B cell (primary cell): ENCODE measurements at regions not wholly inside any gene's neighbourhood (a gene's known extent, or its start where the extent isn't known, plus 50 kb on each side); places are given as distances from the start of the nearest gene placed in this dataset.

Experiments
- ATAC-seq: fragments of 200-7000 bp; cut with Tn5 transposase; one replicate; pipeline ENCODE4 v1.10.0; 2021; ENCODE audit warnings: low read depth, mild to moderate bottlenecking, moderate number of reproducible peaks, moderate library complexity
- CTCF ChIA-PET: fragments of 350-600 bp; sonication (Branson Sonifier 250); formaldehyde crosslinking; loops from one replicate; lab custom pipeline; 2021; ENCODE audit warnings: antibody characterized with exemption, inconsistent platforms; lab: Charles Lee
- POLR2A ChIA-PET: fragments of 350-600 bp; sonication (Branson Sonifier 250); formaldehyde crosslinking; loops from one replicate; lab custom pipeline; 2021; ENCODE audit warnings: antibody characterized with exemption; lab: Charles Lee
- DNase-seq: peaks from one replicate; pipeline ENCODE4 v3.0.0; 2013
- H2AFZ ChIP-seq: 2 replicates; pipeline ENCODE4 v1.6.1; 2012; ENCODE audit warnings: mild to moderate bottlenecking, low read depth, low read length; ENCODE audit not compliant: insufficient read depth, poor library complexity, severe bottlenecking
- H3K27ac ChIP-seq, 2 donors: 1 replicate in 1 of 2; 2 replicates in 1 of 2; pipeline ENCODE4 v1.5.1; 2012 to 2013; ENCODE audit warnings: low read length in 2 of 2, mild to moderate bottlenecking in 2 of 2, moderate library complexity in 1 of 2
- H3K27me3 ChIP-seq, 4 experiments: fragments of 200-600 bp in 1 of 4; sonication (generic) in 1 of 4; replicated peaks in 1 of 4; 1 replicate in 2 of 4; 2 replicates in 2 of 4; pipeline versions ENCODE4 v1.6.1 to v1.7.0; 2013 to 2016; ENCODE audit warnings: low read length in 3 of 4, mild to moderate bottlenecking in 2 of 4, mixed read lengths in 1 of 4, moderate library complexity in 1 of 4; ENCODE audit not compliant: insufficient read depth in 4 of 4, control insufficient read depth in 3 of 4; ENCODE audit errors: control extremely low read depth in 1 of 4
- H3K36me3 ChIP-seq, 2 experiments: replicated peaks in 1 of 2; 1 replicate in 1 of 2; 2 replicates in 1 of 2; pipeline versions ENCODE4 v1.6.1 to v1.7.1; 2013; ENCODE audit warnings: low read length in 1 of 2; ENCODE audit not compliant: insufficient read depth in 2 of 2, control insufficient read depth in 1 of 2; ENCODE audit errors: control extremely low read depth in 1 of 2, extremely low read depth in 1 of 2
- H3K4me1 ChIP-seq, 2 donors: fragments of 200-600 bp in 1 of 2; sonication (generic) in 1 of 2; 1 replicate in 1 of 2; 2 replicates in 1 of 2; pipeline versions ENCODE4 v1.5.1 to v1.6.1; 2013 to 2017; ENCODE audit warnings: low read length in 2 of 2; ENCODE audit not compliant: control insufficient read depth in 2 of 2, insufficient read depth in 2 of 2
- H3K4me2 ChIP-seq: replicated peaks from 2 replicates; pipeline ENCODE3; 2012; ENCODE audit warnings: mild to moderate bottlenecking, low read depth, low read length; ENCODE audit not compliant: poor library complexity, severe bottlenecking
- H3K4me3 ChIP-seq, 5 experiments: fragments of 200-600 bp in 1 of 5; sonication (generic) in 1 of 5; 1 replicate in 3 of 5; 2 replicates in 2 of 5; pipeline versions ENCODE4 v1.5.1 to v1.7.0; 2011 to 2016; ENCODE audit warnings: low read length in 4 of 5, mild to moderate bottlenecking in 4 of 5, low read depth in 2 of 5, control low read depth in 1 of 5, moderate library complexity in 1 of 5; ENCODE audit not compliant: insufficient read depth in 1 of 5; ENCODE audit errors: control extremely low read depth in 1 of 5, extremely low read depth in 1 of 5
- H3K79me2 ChIP-seq: fragments of 200-600 bp; sonication (generic); one replicate; pipeline ENCODE4 v1.6.0; 2016; ENCODE audit warnings: low read length; ENCODE audit not compliant: control insufficient read depth, insufficient read depth
- H3K9ac ChIP-seq: fragments of 200-600 bp; sonication (generic); 2 replicates; pipeline ENCODE4 v1.6.1; 2017; ENCODE audit warnings: mild to moderate bottlenecking, low read length, moderate library complexity
- H3K9me3 ChIP-seq, 3 donors: one replicate each; pipeline versions ENCODE4 v1.6.1 to v1.7.1; 2013; ENCODE audit warnings: low read length in 2 of 3; ENCODE audit not compliant: control insufficient read depth in 2 of 3, insufficient read depth in 1 of 3; ENCODE audit errors: control extremely low read depth in 1 of 3
- H4K20me1 ChIP-seq: 2 replicates; pipeline ENCODE4 v1.6.0; 2012; ENCODE audit warnings: mild to moderate bottlenecking, low read length; ENCODE audit not compliant: insufficient read depth, control insufficient read depth, poor library complexity, severe bottlenecking
- H3K27ac Mint-ChIP-seq: one replicate; pipeline ENCODE4 v1.8.0; 2021; ENCODE audit warnings: mixed read lengths
- H3K27me3 Mint-ChIP-seq: one replicate; pipeline ENCODE4 v1.8.0; 2021; ENCODE audit warnings: mixed read lengths
- H3K4me1 Mint-ChIP-seq: one replicate; pipeline ENCODE4 v1.8.0; 2021; ENCODE audit warnings: mixed read lengths
- H3K4me3 Mint-ChIP-seq: one replicate; pipeline ENCODE4 v1.8.0; 2021; ENCODE audit warnings: mixed read lengths
- H3K9me3 Mint-ChIP-seq: one replicate; pipeline ENCODE4 v1.8.0; 2022; ENCODE audit warnings: mixed read lengths; ENCODE audit not compliant: insufficient read depth
- CTCF ChIP-seq: fragments of 200-600 bp; IDR thresholded peaks from one replicate; pipeline ENCODE4 v1.8.0; 2022; ENCODE audit warnings: antibody characterized with exemption, mild to moderate bottlenecking
- EZH2 ChIP-seq: IDR thresholded peaks from 2 replicates; pipeline ENCODE4 v1.6.1; 2012; ENCODE audit warnings: borderline replicate concordance, low read depth, mild to moderate bottlenecking, moderate library complexity, low read length; ENCODE audit not compliant: insufficient read depth, poor library complexity, severe bottlenecking
- WGBS: methylation state at CpG from one replicate; pipeline ENCODE4 v1.1.5; 2013; ENCODE audit warnings: missing lambda C conversion rate; ENCODE audit not compliant: insufficient coverage; 5-methylcytosine and 5-hydroxymethylcytosine counted together
- intact Hi-C: fragments of 100-400 bp; cut with micrococcal nuclease; formaldehyde crosslinking; loops from one replicate; pipeline ENCODE4 v1.10.0; 2022

- peaks cover 7% of the 10 kb centered on the region for H3K9me3 Mint-ChIP-seq
- ATAC-seq (no peak), DNase-seq (no peak)
- H3K36me3 ChIP-seq: no peaks in the 10 kb centered on the region
- H2AFZ ChIP-seq: no peak overlapping the region
- POLR2A ChIA-PET: no interaction called here
- no peak overlapping the region for H3K4me2 ChIP-seq
- no peaks in the 10 kb centered on the region for H3K79me2 ChIP-seq
- H3K27ac Mint-ChIP-seq: no peak overlapping the region
- no peaks in the 10 kb centered on the region for H3K27me3 Mint-ChIP-seq
- no peak overlapping the region for H3K9ac ChIP-seq
- H3K27me3 ChIP-seq: no peaks in the 10 kb centered on the region
- H3K4me1 Mint-ChIP-seq: no peaks in the 10 kb centered on the region
- intact Hi-C loops: no loop called here
- H3K4me3 ChIP-seq: no peak overlapping the region
- H4K20me1 ChIP-seq: no peaks in the 10 kb centered on the region
- no peak for TF ChIP-seq CTCF
- no peak for TF ChIP-seq EZH2
- H3K27ac ChIP-seq: no peak overlapping the region
- H3K4me3 Mint-ChIP-seq: no peak overlapping the region
- CTCF ChIA-PET: no interaction called here
- peaks cover 0 to 8% (median 0%) of the 10 kb centered on the region in 3 donors for H3K9me3 ChIP-seq
- no peaks in the 10 kb centered on the region for H3K4me1 ChIP-seq
These were observed 2859.1 kb downstream of the PCDH9 start for GRCh38 chr13:64371045-64371444.

- Histone ChIP-seq H3K79me2 (no peaks in the 10 kb centered on the region), H3K9ac (no peak overlapping the region), H3K27me3 (no peaks in the 10 kb centered on the region), H4K20me1 (no peaks in the 10 kb centered on the region), H3K4me1 (no peaks in the 10 kb centered on the region), H2AFZ (no peak overlapping the region), H3K27ac (no peak overlapping the region), H3K9me3 (peaks cover 0 to 8% (median 3%) of the 10 kb centered on the region in 3 donors), H3K4me2 (no peak overlapping the region), H3K36me3 (no peaks in the 10 kb centered on the region), H3K4me3 (no peak overlapping the region)
- H3K4me3 Mint-ChIP-seq: no peak overlapping the region
- H3K4me1 Mint-ChIP-seq: no peaks in the 10 kb centered on the region
- H3K9me3 Mint-ChIP-seq: peaks cover 8% of the 10 kb centered on the region
- TF ChIP-seq CTCF: no peak
- no peak for TF ChIP-seq EZH2
- ChIA-PET CTCF (no interaction called here), POLR2A (no interaction called here)
- ATAC-seq: no peak
- WGBS: 100% methylated on average over 3 of the region's 5 CpGs
- DNase-seq: no peak
- intact Hi-C loops: no loop called here
- H3K27ac Mint-ChIP-seq: no peak overlapping the region
- H3K27me3 Mint-ChIP-seq: no peaks in the 10 kb centered on the region
These were observed 2861.0 kb downstream of the PCDH9 start for GRCh38 chr13:64369121-64369520.
